ENCODE measurements at regions not wholly inside any gene's neighbourhood (a gene's known extent, or its start where the extent isn't known, plus 50 kb on each side); places are given as distances from the start of the nearest gene placed in this dataset.
A peak's percentile ranks its signal among the peaks of the same experiment; 100 is the strongest.

GRCh38 chr1:232273011-232273410 is 356.9 kb downstream of the SIPA1L2 start:
- DNase-seq (ENCODE audit: low spot score): no peak
- Mint-ChIP-seq H3K9me3 (no peaks in the 10 kb centered on the region), H3K27ac (no peak overlapping the region), H3K36me3 (no peaks in the 10 kb centered on the region), H3K27me3 (ENCODE audit: low read depth) (peaks cover 28% of the 10 kb centered on the region), H3K4me1 (peaks cover 18% of the 10 kb centered on the region), H3K4me3 (no peak overlapping the region)
- ChIA-PET POLR2A (no interaction called here), CTCF (interaction anchor here (1.1 kb wide), 1 partner anchor 62 kb away, joined by 3 read pairs; no protein-coding TSS in a partner anchor)
- no peak for ATAC-seq
- TF ChIP-seq ESRRA (CRISPR knock-in tag; IDR thresholded peaks at IDR 0.05; ENCODE audit: borderline replicate concordance) (no peak), SMAD3 (CRISPR knock-in tag; IDR thresholded peaks at IDR 0.05; ENCODE audit: borderline replicate concordance) (no peak), E2F5 (CRISPR knock-in tag; IDR thresholded peaks at IDR 0.05) (no peak), ZBTB21 (CRISPR knock-in tag; IDR thresholded peaks at IDR 0.05; ENCODE audit: borderline replicate concordance) (no peak), ZNF671 (CRISPR knock-in tag; IDR thresholded peaks at IDR 0.05) (no peak), ZNF317 (CRISPR knock-in tag; IDR thresholded peaks at IDR 0.05; ENCODE audit: borderline replicate concordance, low read depth) (no peak), CDX4 (CRISPR knock-in tag; IDR thresholded peaks at IDR 0.05; ENCODE audit: borderline replicate concordance) (no peak), ZBTB43 (CRISPR knock-in tag; IDR thresholded peaks at IDR 0.05) (no peak), STAT6 (CRISPR knock-in tag; conservative IDR thresholded peaks at IDR 0.05; ENCODE audit: low read depth) (no peak), CREM (CRISPR knock-in tag; IDR thresholded peaks at IDR 0.05) (no peak), CBFB (CRISPR knock-in tag; IDR thresholded peaks at IDR 0.05; ENCODE audit: low read depth) (no peak), FOXK1 (CRISPR knock-in tag; IDR thresholded peaks at IDR 0.05) (no peak), RORB (CRISPR knock-in tag; IDR thresholded peaks at IDR 0.05) (no peak), USF1 (CRISPR knock-in tag; IDR thresholded peaks at IDR 0.05) (no peak), CREB1 (CRISPR knock-in tag; IDR thresholded peaks at IDR 0.05) (no peak), HMGA2 (CRISPR knock-in tag; IDR thresholded peaks at IDR 0.05) (no peak), GRHL2 (CRISPR knock-in tag; IDR thresholded peaks at IDR 0.05; ENCODE audit: insufficient replicate concordance, severe bottlenecking) (no peak), ZMAT4 (CRISPR knock-in tag; IDR thresholded peaks at IDR 0.05) (no peak), ZNF121 (CRISPR knock-in tag; IDR thresholded peaks at IDR 0.05) (no peak)

- no peak for TF ChIP-seq ATF6 (CRISPR knock-in tag; IDR thresholded peaks at IDR 0.05)
- DNase-seq (ENCODE audit: low spot score) (no peak), ATAC-seq (peak; percentile 55)
- Mint-ChIP-seq H3K27me3 (ENCODE audit: low read depth) (peaks cover 26% of the 10 kb centered on the region), H3K27ac (no peak overlapping the region), H3K4me3 (no peak overlapping the region), H3K4me1 (peaks cover 18% of the 10 kb centered on the region), H3K9me3 (no peaks in the 10 kb centered on the region), H3K36me3 (no peaks in the 10 kb centered on the region)
- CTCF ChIA-PET: interaction anchor here (1.1 kb wide), 1 partner anchor 61 kb away, joined by 3 read pairs; no protein-coding TSS in a partner anchor
- POLR2A ChIA-PET: no interaction called here
These were observed 357.8 kb downstream of the SIPA1L2 start for GRCh38 chr1:232271991-232272589.
